Testis (tissue), 2 donors: ENCODE measurements at regions not wholly inside any gene's neighbourhood (a gene's known extent, or its start where the extent isn't known, plus 50 kb on each side); places are given as distances from the start of the nearest gene placed in this dataset.
"Not testable (repeated sequence)": the region's sequence is repeated elsewhere in the genome, so short reads cannot be mapped to it uniquely, and the experiment has no call there.

Experiments used
- CTCF ChIP-seq, 3 experiments: fragments of 450-650 bp in 2 of 3; fragments of 200-600 bp in 1 of 3; sonication (generic) in 1 of 3; IDR thresholded peaks; one replicate each; pipeline ENCODE4 v1.5.1; 2016 to 2019; ENCODE audit warnings: antibody characterized with exemption in 3 of 3, mild to moderate bottlenecking in 2 of 3, moderate library complexity in 1 of 3
- POLR2A ChIP-seq: fragments of 450-650 bp; IDR thresholded peaks from one replicate; pipeline ENCODE4 v1.6.1; 2017; ENCODE audit warnings: antibody characterized with exemption, mild to moderate bottlenecking, moderate library complexity

GRCh38 chr11:11715075-11715474 lies 93.3 kb upstream of the GALNT18 start:
- TF ChIP-seq CTCF (IDR thresholded peaks at IDR 0.05); POLR2A: not testable (repeated sequence)
